AG09319 (cell line): ENCODE measurements at regions not wholly inside any gene's neighbourhood (a gene's known extent, or its start where the extent isn't known, plus 50 kb on each side); places are given as distances from the start of the nearest gene placed in this dataset.

Source experiments
- DNase-seq: peaks from one replicate; pipeline ENCODE4 v3.0.0-alpha.2; 2010; ENCODE audit warnings: low read depth; ENCODE audit errors: extremely low read depth
- TF ChIP-seq, protein P1 (sequence below): IDR thresholded peaks from 2 replicates; pipeline ENCODE4 v1.5.1; 2011; ENCODE audit warnings: low read depth, mild to moderate bottlenecking, inconsistent platforms, low read length, moderate library complexity

DNA sequence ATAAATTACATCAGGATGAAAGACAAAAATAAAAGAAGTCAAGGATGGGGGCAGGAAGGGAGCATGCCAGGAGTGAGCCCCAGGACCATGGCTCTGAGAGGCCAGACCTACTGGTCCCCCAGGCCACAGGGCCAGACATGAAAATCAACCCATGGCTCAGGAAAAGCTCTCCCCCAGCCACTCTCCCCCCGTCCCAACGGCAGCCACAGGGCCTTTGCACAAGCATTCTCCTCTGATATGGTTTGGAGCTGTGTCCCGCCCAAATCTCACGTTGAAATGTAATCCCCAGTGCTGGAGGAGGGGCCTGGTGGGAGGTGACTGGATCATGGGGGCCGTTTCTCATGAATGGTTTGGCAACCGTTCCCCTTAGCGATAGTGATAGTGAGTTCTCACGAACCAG lies 80.8 kb upstream of the ANO1 start:
- TF ChIP-seq, protein P1, sequence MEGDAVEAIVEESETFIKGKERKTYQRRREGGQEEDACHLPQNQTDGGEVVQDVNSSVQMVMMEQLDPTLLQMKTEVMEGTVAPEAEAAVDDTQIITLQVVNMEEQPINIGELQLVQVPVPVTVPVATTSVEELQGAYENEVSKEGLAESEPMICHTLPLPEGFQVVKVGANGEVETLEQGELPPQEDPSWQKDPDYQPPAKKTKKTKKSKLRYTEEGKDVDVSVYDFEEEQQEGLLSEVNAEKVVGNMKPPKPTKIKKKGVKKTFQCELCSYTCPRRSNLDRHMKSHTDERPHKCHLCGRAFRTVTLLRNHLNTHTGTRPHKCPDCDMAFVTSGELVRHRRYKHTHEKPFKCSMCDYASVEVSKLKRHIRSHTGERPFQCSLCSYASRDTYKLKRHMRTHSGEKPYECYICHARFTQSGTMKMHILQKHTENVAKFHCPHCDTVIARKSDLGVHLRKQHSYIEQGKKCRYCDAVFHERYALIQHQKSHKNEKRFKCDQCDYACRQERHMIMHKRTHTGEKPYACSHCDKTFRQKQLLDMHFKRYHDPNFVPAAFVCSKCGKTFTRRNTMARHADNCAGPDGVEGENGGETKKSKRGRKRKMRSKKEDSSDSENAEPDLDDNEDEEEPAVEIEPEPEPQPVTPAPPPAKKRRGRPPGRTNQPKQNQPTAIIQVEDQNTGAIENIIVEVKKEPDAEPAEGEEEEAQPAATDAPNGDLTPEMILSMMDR = no peak
- DNase-seq = no peak

DNA sequence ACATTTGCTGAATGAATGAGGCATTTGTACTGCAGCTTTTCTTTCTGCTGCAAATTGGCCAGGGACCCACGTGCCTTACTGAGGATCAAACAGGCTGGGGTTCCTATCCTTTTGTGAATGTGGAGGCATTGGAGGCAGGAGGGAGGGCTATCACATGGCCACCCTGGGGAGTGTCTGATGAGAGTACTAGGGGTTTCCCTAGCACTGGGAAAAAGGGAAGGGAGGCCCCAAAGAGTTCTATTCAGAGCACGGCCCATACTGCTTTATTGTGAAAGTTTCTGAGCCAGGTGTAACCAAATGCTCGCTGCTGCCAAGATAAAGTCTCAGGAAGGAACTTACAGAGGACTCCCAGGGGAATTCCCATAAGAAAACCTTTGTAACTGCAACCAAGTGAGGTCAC lies 78.4 kb upstream of the ANO1 start:
- TF ChIP-seq, protein P1 = no peak
- no peak for DNase-seq

DNA sequence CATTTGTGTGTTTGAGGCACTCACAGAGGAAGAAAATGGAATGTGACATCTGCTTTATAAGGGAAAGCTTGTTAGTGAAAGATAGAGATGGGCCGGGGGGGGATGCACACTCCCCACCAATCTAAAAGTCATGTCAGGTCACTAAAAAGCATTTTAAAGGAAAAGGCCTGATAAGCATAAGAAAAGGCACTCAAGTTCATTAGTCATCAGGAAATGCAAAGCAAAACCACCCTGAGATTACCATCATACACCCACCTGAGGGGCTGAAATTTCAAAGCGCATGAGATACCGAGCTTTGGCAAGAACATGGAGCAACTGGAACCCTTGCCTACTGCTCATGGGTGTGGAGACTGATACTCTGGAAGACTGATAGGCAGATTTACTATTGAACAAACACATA lies 77.9 kb upstream of the ANO1 start:
- TF ChIP-seq, protein P1 = no peak
- DNase-seq = no peak

DNA sequence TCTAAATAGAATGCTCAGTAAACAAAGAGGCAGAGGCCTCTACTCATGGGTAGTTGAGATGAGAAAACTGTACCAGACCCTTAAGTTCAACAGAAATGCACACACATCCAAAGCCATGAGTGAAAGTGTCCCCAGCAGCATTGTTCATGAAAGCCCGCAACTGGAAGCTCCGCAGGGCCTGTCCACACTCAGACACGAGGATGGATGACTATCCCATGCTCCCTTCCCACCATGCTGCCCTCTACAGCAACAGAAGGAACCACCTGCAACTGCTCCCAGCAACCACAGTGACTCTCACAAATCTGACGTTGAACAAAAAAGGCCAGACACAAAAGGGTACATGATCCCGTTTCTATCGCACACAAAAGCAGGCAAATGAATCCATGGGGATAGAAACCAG lies 76.9 kb upstream of the ANO1 start:
- DNase-seq = no peak
- TF ChIP-seq, protein P1 = no peak

DNA sequence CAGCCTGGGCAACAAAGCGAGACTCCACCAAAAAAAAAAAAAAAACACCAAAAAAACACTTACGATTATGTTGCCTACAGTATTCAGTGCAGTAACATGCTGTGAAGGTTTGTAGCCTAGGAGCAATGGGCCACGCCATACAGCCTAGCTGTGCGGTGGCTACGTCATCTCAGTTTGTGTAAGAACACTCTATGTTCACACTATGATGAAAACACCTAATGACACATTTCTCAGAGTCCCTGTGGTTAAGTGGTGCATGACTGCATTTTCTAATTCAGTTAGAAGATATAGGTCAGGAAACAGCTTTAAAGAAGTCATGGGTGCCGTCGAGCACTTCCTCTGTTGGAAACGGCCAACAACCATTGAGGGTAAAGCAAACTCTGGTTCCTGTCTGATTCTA lies 75.7 kb upstream of the ANO1 start:
- DNase-seq = no peak

DNA sequence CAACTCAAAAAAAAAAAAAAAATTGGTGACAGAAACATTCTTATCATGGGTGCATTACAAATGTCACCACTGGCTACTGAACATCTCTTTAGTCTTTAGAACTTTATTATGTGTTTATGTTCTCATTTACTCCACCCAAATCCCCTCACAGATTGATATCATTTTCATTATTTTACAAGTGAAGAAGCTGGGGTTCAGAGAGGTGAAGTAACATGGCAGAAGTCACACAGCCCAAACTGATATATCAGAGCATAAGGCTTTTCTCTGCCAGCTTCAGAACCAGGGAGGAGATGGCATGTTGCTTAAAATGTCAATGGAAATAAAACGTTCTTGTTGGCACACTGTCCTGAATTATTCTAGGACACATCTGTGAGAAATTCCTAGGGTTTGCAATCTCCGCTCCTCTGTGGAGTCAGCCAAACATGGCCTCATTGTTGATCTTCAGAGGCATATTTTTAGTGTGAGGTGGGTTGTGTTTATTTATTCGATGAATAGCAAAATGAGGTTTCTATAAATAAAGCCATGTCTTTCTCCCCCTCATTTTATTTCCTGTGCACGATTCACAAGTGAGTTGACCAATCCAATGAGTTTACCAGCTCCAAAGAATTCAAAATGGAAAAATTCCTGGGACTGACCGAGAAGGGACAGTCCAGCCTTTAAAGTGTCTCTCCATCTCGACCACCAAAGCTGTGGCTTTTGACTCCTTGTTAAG lies 72.9 kb upstream of the ANO1 start:
- peak; percentile 80 for DNase-seq

More for the DNA sequence above, 75.7 kb upstream of the ANO1 start:
- TF ChIP-seq, protein P1 = no peak

DNA sequence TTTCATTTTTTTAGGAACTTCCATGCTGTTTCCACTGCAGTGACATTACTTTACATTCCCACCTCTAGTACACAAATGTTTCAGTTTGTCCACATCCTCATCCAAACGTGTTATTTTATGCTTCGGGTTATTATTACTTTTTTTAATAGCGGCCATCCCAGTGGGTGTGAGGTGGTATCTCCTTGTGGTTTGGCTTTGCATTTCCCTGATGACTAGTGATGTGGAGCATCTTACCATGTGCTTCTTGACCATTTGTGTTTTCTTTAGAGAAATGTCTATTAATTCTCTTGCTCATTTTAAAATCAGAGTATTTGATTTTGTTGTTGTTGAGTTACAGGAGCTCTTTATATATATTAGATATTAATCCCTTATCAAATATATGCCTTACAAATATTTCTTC lies 70.3 kb upstream of the ANO1 start:
- TF ChIP-seq, protein P1 = no peak
- DNase-seq = no peak

More for the DNA sequence above, 72.9 kb upstream of the ANO1 start:
- TF ChIP-seq, protein P1 = no peak
